ENCODE measurements at regions not wholly inside any gene's neighbourhood (a gene's known extent, or its start where the extent isn't known, plus 50 kb on each side); places are given as distances from the start of the nearest gene placed in this dataset.
"Not testable (repeated sequence)": the region's sequence is repeated elsewhere in the genome, so short reads cannot be mapped to it uniquely, and the experiment has no call there.

DNA sequence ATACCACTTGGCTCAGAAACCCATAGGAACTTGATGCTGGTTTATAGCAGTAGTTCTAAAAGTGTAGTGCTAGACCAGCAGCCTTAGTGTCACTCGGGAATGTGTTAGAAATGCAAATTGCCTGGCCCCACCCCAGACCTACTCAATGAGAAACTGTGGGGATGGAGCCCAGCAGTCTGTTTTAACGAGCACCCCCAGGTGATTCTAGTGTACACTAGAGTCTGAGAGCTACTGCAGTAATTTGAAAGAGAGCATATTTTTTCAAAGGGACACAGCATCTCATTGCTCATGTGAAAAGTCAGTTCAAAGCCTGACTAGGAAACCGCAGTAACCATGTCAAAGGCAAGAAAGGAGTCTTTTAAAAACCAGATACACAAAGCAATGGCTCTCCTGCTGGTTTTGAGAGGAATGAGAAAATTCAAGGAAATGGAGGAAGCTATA, 313.4 kb downstream of the SQOR start:
- no peak for DNase-seq (ENCODE audit: low read depth)

DNA sequence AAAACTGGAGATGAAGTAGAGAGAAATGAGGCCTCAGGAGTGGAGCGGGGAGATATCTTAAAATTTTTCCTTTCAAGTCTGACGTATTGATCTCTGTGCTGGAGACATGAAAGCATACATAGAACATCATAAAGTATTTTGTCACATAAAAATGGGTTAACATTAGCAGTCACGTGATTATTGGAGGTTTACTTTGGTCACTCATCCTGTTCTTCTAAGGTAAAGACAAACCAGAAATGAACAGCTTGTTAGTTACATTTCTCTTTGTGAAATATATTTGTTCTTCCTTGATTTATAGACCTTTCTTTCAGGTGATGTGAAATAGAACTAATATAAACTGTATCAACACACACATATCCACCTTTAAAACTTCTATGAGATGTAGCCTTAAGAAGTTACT, 324.1 kb downstream of the SQOR start:
- DNase-seq (ENCODE audit: low read depth) = no peak

DNA sequence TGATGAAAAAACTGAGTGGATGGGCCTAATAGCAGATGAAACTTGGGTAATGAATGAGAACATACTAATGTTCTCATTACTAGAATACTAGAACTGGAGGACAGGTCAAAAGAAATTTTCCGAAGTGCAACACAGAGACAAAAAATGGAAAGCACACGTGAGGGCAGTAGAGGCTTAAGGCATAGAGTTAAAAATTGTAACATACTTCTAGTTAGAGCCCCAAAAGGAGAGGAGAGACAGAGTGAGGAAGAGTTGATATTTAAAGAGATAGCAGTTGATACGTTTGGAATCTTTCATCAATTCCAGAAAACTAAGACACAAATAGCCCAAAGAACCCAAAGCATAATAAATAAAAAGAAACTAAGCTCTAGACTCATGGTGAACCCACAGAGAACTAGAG, 327.9 kb downstream of the SQOR start:
- DNase-seq (ENCODE audit: low read depth) = no peak

DNA sequence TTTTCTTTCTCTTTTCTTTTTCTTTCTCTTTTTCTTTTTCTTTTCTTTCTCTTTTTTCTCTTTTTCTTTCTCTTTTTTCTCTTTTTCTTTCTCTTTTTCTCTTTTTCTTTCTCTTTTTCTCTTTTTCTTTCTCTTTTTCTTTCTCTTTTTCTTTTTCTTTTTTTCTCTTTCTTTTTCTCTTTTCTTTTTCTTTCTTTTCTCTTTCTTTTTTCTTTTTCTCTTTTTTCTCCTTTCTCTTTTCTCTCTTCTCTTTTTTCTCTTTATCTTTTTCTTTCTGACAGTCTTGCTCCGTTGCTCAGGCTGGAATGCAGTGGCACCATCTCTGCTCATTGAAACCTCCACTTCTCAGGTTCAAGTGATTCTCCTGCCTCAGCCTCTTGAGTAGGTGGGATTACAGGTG, 335.7 kb downstream of the SQOR start:
- DNase-seq (ENCODE audit: low read depth) = no peak

DNA sequence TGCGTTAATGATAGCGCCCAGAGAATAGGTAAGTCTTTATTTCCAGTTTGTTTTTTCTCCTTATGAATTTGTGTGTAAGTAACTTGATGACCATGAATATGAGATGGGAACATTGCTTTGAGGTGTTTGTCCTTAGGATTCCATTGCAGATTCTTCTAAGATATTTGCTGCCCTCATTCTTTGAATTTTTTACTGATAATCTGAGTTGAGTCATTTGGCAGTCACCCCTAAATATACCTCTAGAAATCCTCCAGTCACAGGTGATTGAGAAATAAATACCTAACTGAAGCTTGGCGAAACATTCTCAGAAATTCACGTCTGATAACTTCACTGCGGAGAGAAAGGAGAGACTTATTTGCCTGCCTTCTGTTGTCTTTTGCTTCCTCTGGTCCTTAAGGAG, 345.5 kb downstream of the SQOR start:
- DNase-seq (ENCODE audit: low read depth) = no peak

DNA sequence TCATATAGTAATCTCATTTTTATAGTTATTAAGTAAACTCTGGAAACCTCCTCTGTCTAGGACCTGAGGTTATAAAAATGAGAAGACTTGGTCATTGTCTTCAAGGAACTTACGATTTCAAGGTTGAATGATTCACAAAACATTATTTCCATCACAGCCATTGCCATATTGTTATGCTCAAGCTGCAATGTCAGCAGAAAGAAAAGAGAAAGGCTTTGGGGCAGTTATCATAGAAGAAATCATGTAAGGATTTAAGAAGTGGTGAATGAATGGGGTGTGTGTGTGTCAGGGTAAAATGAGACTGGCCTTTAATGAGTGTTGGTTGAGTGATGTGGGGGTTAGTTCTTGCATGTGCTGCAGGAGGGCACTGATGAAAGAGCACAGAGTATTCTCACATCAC, 346.8 kb downstream of the SQOR start:
- no peak for DNase-seq (ENCODE audit: low read depth)

DNA sequence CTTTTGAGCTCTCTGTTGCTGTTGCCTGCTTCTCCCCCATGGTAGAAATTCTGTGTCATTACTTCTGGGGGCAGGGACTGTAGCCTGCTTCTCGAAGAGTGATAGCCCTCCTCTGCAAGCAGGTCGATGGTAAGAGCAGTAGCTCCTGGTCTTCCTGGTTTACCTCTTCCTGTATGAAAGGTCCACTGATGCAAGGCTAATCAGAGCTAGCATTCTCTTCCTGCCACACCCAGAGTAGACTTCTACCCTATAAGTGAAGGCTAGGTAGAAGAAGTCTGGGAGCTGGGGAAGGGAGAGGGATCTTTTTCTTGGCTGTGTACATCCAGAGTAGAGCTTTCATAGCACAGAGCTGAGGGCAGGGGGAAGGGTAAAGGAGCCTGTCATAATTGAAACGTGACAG, 357.0 kb downstream of the SQOR start:
- DNase-seq (ENCODE audit: low read depth) = no peak

DNA sequence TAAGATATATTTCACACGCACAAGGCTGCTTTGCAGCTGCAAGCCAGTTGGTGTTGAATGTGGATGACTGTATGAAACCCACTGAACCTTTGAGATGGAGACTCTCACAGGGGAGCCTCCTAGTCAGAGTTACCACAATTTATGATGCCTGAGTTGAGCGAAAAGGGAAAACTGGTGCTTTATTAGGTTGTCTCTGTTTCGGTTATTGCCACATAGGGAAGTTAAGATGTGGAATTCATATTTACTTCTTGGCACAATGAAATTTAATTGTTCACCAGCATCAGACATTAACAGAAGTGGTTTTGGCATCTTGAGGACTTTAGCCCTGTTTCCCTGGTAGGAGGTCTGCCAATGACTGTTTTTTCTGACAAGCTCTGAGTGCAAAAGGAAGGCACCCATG, 358.2 kb downstream of the SQOR start:
- DNase-seq (ENCODE audit: low read depth) = no peak

DNA sequence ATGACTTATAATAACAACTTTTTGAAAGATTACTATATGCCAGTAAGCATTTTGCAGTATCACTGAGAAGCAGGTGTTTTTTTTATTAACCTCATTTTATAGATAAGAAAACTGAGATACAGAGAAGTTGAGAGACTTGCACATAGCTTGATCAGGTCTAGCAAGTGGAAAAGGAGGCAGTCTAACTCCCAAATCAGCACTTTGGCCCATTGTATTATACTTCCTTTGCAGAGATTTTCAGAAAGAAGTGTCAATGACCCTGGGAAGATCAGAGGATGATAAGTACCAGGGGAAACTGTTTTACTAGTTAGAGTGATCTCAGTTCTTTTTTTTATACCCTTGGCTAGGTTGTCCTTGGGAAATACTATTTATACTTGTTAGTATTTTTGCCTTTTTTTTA, 358.7 kb downstream of the SQOR start:
- no peak for DNase-seq (ENCODE audit: low read depth)

DNA sequence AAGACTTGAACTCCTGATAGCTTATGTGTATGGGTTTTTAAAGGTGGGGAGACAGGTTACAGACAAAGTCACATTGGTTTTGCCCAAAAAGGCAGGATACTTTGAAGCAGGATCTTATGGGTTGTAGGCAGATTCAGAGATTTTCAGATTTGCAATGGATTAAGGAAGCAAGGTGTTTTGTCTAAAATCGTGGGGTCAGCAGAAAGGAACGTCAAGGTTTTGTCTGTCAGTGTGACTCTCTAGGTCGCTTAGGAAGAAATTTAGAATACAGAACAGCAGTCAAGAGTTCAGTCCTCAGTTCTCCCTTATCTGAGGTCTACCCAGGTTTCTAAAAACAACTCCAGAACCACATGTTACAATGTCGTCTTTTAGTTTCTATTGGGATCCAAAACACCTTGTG, 361.0 kb downstream of the SQOR start:
- DNase-seq (ENCODE audit: low read depth) = no peak

DNA sequence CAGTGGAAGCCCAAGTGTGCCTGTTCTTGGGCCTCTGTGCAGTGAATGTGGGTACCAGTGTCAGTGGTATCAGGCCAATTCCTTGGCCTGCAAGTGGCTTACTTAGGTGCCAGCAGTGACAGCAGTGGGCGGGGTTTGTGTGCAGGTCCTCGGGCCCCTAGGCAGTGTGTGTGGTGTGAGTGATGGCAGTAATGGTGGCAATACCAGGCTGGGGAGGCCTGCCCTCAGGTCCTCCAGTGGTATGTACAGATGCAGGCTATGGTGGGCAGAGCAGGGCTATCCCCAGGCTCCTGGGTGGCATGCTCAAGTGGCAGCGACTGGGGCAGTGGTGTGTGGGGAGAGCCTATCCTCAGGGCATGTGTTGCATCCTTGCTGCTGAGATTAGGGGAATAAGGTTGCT, 379.7 kb downstream of the SQOR start:
- no peak for DNase-seq (ENCODE audit: low read depth)

DNA sequence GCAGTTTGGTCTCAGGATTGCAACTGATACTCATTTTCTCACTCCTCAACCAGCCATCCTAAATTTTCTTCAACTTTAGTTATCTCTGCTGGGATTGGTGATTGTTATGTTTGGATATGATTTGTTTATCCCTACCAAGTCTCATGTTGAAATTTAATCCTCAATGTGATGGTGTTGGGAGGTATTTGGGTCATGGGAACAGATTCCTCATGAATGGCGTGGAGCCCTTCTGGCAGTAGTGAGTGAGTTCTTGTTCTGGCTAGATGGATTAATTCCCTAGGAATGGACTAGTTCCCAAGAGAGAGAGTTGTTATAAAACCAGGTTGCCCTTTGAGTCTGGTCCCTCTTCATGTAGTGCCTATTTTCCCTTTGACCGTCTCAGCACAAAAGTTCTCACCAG, 399.9 kb downstream of the SQOR start:
- DNase-seq (ENCODE audit: low read depth) = peak; percentile 36

DNA sequence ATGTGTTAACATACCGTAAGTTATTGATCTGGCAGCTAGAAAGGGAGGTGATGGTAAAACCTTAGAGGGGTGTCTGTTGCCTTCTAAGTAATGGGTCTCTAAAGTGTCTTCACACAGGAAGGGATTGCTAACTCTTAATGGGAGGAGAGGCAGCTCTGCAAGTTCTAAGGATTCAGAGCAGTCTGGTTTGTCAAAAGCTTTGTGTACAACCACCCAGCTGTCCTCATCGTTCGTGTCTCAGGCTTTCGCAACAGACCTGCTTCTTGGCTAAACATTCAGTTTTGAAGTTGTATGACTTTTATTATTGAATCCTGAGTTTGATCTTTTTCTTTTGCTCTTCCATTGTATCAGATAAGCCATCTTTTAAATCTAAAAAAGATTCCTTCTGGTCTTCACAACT, 404.9 kb downstream of the SQOR start:
- DNase-seq (ENCODE audit: low read depth) = no peak

DNA sequence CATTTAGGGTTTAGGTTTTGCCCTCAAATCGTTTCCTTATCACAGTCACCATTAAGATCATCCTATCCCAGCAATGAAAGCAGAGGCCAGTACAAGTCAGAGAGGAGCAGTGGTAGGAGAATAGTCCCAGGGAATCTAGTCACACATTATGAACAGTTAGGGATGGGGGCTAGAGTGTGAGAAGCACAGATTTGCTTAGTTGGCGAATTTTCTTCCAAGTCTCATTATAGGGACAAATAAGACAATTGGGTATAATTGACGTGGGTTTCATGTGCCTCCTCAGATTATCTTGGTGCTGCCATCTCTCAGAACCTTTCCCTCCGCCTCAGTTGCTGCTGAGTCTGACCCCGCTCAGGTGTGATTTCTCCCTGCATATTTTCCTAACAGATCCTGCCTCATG, 407.1 kb downstream of the SQOR start:
- no peak for DNase-seq (ENCODE audit: low read depth)

DNA sequence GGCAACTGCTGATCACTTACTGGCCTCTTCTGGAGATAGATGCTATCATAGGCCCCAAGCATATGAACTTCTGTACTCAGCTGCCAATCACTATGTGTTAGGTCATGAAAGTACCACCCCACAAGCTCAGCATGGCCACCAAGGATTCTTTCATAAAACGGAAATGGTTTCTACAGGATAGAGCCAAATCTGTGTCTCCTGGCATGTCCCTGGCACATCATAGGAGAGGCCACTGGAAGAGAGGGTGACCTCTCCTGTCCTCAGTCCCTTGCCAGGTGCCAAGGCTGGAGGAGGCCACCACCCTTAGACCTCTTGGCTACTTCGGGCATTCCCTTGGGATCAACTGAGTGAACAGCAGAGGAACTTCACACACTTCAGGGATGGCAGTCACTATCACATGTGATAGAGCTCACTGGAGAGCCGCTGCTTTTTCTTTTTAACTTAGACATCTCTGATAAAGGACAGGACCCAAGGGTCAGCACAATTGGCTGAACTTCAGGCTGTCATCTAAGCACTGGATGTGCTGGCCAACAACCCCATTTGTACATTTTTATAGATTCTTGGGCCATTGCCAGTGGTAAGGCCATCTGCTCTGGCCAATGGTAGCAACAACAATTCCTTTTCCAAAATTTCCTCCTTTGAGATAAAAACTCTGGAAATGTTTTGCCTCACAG, 425.2 kb downstream of the SQOR start:
- no peak for DNase-seq (ENCODE audit: low read depth)

DNA sequence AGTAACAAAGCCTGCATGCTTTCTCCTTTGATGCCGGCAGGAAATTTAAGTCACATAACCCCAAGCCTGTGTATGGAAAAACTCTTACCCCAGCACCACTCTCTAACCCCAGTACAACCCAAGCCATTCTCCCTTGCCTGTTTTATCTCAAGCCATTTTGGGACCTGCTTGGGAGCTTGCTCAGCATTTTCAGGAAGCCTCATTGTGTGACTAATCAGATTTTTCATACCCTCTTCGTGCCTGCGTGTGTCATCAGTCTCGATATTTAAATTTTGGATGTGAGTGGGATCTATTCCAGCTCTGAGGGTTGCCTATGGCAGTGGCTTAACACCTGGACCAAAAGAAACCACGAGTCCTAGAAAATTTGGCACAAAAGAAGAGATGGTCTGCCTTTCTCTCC, 426.2 kb downstream of the SQOR start:
- DNase-seq (ENCODE audit: low read depth) = no peak

DNA sequence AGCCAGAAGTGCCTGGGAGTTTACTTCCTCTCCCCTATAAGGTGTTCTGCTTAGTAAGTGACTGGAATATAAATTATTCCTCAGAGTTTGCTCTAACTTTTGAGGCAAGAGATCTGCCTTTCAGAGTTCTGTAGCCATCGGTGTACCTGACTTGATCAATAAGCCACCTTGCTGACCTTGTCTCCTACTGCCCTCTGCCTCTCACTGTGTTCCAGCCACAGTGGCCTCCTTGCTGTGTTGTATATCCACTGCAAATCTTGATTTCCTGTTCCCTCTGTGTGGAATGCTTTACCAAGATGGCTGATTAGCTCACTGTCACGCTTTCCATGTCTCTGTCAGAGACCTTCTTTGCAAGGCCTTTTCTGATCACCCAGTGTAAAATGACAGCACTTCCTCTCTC, 442.4 kb downstream of the SQOR start:
- DNase-seq (ENCODE audit: low read depth) = no peak

DNA sequence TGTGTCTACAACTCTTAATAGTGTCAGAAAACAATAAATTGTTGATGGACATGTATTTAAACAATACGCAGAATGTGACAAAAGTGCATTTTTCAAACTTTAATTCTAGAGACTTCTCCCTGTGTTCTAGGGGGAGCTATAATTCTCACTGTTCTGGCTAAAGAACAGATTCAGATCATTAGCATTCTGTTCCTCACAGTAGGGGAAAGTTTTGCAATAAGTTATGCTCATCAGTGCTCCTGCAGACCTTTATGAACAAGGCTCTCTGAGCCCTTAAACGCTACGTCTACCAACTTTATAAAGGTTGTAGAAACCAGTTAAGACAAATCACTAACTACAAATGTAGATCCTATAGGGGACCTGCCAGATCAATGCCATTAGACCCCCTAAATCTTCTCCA, 444.2 kb downstream of the SQOR start:
- no peak for DNase-seq (ENCODE audit: low read depth)

DNA sequence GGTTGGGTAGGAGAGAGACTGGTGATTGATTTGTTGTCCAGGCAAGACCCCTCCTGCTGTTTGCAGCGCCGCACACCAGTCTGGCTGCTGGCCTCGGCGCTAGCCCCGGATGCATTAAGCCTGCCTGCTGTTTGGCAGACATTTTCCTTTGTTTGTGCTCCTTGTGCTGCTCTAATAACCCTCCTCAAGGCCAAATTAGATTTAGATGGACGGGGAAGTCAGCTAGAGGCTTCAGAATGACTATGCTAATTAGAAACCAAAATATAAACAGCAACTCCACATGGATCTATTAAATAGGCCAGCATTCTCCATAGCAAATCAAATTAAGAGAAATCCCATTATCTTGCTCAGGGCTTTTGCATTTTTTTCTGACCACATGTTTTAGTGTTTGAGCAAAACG, 445.2 kb downstream of the SQOR start:
- DNase-seq (ENCODE audit: low read depth) = peak; percentile 28

DNA sequence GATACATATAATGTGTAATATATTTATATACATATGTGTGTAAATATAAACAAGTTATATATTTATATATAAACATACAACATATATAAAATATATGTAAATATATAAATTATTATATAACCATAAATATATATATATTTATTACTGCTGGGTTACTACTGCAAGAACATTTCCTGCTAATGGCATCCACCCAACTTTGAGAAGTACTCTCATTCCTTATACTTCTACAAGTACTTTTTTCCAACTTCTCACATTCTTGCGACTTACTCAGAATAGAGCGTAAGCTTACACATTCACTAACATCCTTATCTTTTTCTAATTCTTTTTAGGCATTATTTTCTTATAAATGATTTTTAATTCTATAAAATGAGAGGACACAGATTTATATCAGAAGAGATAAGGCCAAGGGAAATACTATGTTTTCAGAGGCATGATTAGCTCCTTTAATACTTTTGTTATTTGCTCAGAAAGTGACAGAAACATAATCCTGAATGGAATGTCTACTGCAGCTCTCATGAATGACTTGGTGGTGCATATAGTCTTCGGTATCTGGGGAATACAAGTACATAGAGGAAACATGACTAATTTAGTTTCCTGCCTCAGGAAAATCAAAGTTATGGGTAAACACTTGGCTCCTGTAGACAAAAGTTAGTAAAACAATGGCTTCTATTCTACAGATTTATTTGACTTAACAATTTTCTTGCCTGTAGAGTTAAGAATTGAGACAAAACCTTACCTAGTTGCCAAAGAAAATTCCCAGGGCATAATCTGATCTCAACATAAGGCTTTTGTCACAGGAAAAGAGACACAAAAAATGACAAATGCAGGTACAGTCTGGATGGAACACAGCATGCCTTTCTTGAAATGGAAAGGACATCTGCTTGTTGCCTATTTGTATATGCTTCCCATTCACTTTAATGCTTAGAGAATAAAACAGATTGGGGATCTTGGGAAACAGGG, 453.9 kb downstream of the SQOR start:
- peak; percentile 26 for DNase-seq (ENCODE audit: low read depth)

DNA sequence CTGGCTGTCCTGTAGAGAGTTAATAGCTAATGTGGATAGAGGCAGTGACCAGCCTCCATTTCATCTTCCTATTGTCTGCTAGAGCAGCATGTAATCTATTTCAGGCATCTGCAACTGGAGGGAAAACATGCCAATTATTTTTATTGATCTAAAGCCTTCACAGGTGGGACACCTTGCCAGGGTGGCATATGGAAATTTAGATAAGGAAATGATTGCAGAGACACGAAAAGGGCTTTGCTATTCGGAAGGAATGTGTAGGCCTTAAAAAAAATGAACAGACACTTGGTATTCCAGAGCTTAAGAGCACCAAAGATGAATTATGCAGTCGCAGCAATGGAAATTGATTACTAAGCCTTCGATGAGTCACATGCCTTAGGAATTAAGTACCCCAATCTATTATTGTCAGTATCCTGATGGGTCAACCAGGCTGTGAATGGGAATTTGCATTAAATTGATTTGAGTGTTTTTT, 454.7 kb downstream of the SQOR start:
- DNase-seq (ENCODE audit: low read depth) = no peak

DNA sequence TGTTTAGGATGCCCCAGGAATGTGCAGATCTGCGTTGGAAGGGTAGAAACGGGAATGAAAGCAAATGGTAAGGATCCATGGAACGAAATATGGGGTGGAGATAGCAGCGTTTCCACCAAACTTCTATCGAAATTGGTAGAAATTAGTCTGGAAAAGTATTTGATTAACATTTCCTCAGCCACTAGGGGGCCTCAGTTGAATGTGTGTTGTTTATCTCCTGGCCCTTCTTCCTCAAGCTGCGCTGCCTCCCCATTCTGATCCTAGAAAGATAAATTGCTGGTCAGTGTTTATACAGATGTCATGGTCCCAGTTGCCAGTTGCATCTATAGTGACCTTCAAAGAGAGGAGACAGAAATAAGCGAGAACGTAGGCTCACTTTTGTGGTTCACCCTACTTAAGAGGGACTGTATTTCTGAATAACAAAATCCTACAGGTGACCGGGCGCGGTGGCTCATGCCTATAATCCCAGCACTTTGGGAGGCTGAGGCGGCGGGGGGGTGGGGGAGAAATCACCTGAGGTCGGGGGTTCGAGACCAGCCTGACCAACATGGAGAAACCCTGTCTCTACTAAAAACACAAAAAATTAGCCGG, 457.1 kb downstream of the SQOR start:
- DNase-seq (ENCODE audit: low read depth) = no peak

DNA sequence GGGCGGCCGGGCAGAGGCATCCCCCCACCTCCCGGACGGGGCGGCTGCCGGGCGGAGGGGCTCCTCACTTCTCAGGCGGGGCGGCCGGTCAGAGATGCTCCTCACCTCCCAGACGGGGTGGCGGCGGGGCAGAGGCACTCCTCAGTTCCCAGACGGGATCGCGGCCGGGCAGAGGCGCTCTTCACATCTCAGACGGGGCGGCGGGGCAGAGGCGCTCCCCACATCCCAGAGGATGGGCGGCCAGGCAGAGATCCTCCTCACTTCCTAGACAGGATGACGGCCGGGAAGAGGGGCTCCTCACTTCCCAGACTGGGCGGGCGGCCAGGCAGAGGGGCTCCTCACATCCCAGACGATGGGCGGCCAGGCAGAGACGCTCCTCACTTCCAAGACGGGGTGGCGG, 463.2 kb downstream of the SQOR start:
- DNase-seq (ENCODE audit: low read depth) = not testable (repeated sequence)
